ENCODE measurements at regions not wholly inside any gene's neighbourhood (a gene's known extent, or its start where the extent isn't known, plus 50 kb on each side); places are given as distances from the start of the nearest gene placed in this dataset.
A peak's percentile ranks its signal among the peaks of the same experiment; 100 is the strongest.

GRCh38 chr3:127431066-127431465 is 143.2 kb upstream of the PRR20G start:
- no peak overlapping the region for H3K27ac ChIP-seq
- H3K4me3 Mint-ChIP-seq: no peak overlapping the region
- H3K4me1 ChIP-seq: peaks cover 16% of the 10 kb centered on the region
- H3K4me1 Mint-ChIP-seq: peaks cover 45% of the 10 kb centered on the region
- no peaks in the 10 kb centered on the region for H3K36me3 ChIP-seq
- TF ChIP-seq CTCF (IDR thresholded peaks at IDR 0.05) (no peak), EZH2phosphoT487 (IDR thresholded peaks at IDR 0.05) (no peak), EZH2 (IDR thresholded peaks at IDR 0.05) (no peak)
- H4K20me1 ChIP-seq (ENCODE audit: low read depth): no peaks in the 10 kb centered on the region
- H3K4me3 ChIP-seq: no peak overlapping the region
- H3K79me2 ChIP-seq (ENCODE audit: low read depth): no peaks in the 10 kb centered on the region
- H3K9ac ChIP-seq: no peak overlapping the region
- DNase-seq (ENCODE audit: low spot score): no peak
- no peak overlapping the region for H2AFZ ChIP-seq (replicated peaks)
- peak overlapping the region; percentile 31 for H3K27ac Mint-ChIP-seq
- no peaks in the 10 kb centered on the region for H3K36me3 Mint-ChIP-seq
- H3K9me3 Mint-ChIP-seq: no peaks in the 10 kb centered on the region
- no peak overlapping the region for H3K4me2 ChIP-seq
- peaks cover 21% of the 10 kb centered on the region for H3F3A ChIP-seq (ENCODE audit: low read depth)
- H3K27me3 ChIP-seq: no peaks in the 10 kb centered on the region
- peaks cover 4% of the 10 kb centered on the region for H3K27me3 Mint-ChIP-seq (ENCODE audit: insufficient read depth, low read depth)
- no peaks in the 10 kb centered on the region for H3K9me3 ChIP-seq (ENCODE audit: low read depth)

GRCh38 chr3:127428344-127428997 is 140.6 kb upstream of the PRR20G start:
- Mint-ChIP-seq H3K4me3 (peak overlapping the region; percentile 69), H3K27me3 (ENCODE audit: insufficient read depth, low read depth) (peaks cover 8% of the 10 kb centered on the region), H3K9me3 (no peaks in the 10 kb centered on the region), H3K27ac (peak overlapping the region; percentile 100), H3K4me1 (peaks cover 71% of the 10 kb centered on the region), H3K36me3 (no peaks in the 10 kb centered on the region)
- TF ChIP-seq EZH2 (IDR thresholded peaks at IDR 0.05) (no peak), CTCF (IDR thresholded peaks at IDR 0.05) (no peak), EZH2phosphoT487 (IDR thresholded peaks at IDR 0.05) (no peak)
- Histone ChIP-seq H3K4me2 (no peak overlapping the region), H3K27me3 (no peaks in the 10 kb centered on the region), H3F3A (ENCODE audit: low read depth) (peaks cover 25% of the 10 kb centered on the region), H3K27ac (no peak overlapping the region), H3K9ac (no peak overlapping the region), H3K79me2 (ENCODE audit: low read depth) (no peaks in the 10 kb centered on the region), H2AFZ (replicated peaks) (no peak overlapping the region), H3K36me3 (no peaks in the 10 kb centered on the region), H3K4me1 (peaks cover 31% of the 10 kb centered on the region), H4K20me1 (ENCODE audit: low read depth) (no peaks in the 10 kb centered on the region), H3K9me3 (ENCODE audit: low read depth) (no peaks in the 10 kb centered on the region), H3K4me3 (no peak overlapping the region)
- no peak for DNase-seq (ENCODE audit: low spot score)

- H3K4me2 ChIP-seq: no peak overlapping the region
- no peak overlapping the region for H3K27ac ChIP-seq
- H2AFZ ChIP-seq (replicated peaks): peak overlapping the region; percentile 50
- H3K4me3 ChIP-seq: no peak overlapping the region
- peaks cover 25% of the 10 kb centered on the region for H3F3A ChIP-seq (ENCODE audit: low read depth)
- H3K9ac ChIP-seq: no peak overlapping the region
- DNase-seq (ENCODE audit: low spot score): no peak
- no peaks in the 10 kb centered on the region for H3K36me3 ChIP-seq
- H3K27me3 ChIP-seq: no peaks in the 10 kb centered on the region
- Mint-ChIP-seq H3K36me3 (no peaks in the 10 kb centered on the region), H3K4me3 (peak overlapping the region; percentile 80), H3K4me1 (peaks cover 77% of the 10 kb centered on the region), H3K9me3 (no peaks in the 10 kb centered on the region), H3K27ac (peak overlapping the region; percentile 100), H3K27me3 (ENCODE audit: insufficient read depth, low read depth) (peaks cover 8% of the 10 kb centered on the region)
- peaks cover 39% of the 10 kb centered on the region for H3K4me1 ChIP-seq
- no peaks in the 10 kb centered on the region for H3K79me2 ChIP-seq (ENCODE audit: low read depth)
- TF ChIP-seq CTCF (IDR thresholded peaks at IDR 0.05): no peak
- TF ChIP-seq EZH2phosphoT487 (IDR thresholded peaks at IDR 0.05): no peak
- no peak for TF ChIP-seq EZH2 (IDR thresholded peaks at IDR 0.05)
- H4K20me1 ChIP-seq (ENCODE audit: low read depth): no peaks in the 10 kb centered on the region
- H3K9me3 ChIP-seq (ENCODE audit: low read depth): no peaks in the 10 kb centered on the region
These were observed 139.8 kb upstream of the PRR20G start for GRCh38 chr3:127427666-127428065.
